VCaP (cell line): ENCODE measurements at regions not wholly inside any gene's neighbourhood (a gene's known extent, or its start where the extent isn't known, plus 50 kb on each side); places are given as distances from the start of the nearest gene placed in this dataset.

ENCODE experiments used
- H3K27ac ChIP-seq: fragments of 450-650 bp; 2 replicates; pipeline ENCODE4 v1.5.1; 2017
- TF ChIP-seq, protein P1 (sequence below): fragments of 450-650 bp; conservative IDR thresholded peaks from 2 replicates; pipeline ENCODE4 v1.5.1; 2017; ENCODE audit warnings: mild to moderate bottlenecking, moderate library complexity

DNA sequence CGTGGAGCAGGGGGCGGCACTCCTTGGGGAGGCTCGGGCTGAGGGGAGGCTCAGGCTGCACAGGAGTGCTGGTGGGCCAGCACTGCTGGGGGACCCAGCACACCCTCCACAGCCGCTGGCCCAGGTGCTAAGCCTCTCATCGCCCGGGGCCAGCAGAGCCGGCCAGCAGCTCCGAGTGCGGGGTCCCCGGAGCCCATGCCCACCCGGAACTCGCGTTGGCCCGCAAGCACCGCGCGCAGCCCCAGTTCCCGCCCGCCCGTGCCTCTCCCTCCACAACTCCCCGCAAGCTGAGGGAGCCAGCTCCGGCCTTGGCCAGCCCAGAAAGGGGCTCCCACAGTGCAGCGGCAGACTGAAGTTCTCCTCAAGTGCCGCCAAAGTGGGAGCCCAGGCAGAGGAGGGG lies 2266.8 kb downstream of the LRRC4C start:
- TF ChIP-seq, protein P1, sequence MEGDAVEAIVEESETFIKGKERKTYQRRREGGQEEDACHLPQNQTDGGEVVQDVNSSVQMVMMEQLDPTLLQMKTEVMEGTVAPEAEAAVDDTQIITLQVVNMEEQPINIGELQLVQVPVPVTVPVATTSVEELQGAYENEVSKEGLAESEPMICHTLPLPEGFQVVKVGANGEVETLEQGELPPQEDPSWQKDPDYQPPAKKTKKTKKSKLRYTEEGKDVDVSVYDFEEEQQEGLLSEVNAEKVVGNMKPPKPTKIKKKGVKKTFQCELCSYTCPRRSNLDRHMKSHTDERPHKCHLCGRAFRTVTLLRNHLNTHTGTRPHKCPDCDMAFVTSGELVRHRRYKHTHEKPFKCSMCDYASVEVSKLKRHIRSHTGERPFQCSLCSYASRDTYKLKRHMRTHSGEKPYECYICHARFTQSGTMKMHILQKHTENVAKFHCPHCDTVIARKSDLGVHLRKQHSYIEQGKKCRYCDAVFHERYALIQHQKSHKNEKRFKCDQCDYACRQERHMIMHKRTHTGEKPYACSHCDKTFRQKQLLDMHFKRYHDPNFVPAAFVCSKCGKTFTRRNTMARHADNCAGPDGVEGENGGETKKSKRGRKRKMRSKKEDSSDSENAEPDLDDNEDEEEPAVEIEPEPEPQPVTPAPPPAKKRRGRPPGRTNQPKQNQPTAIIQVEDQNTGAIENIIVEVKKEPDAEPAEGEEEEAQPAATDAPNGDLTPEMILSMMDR: no peak
- H3K27ac ChIP-seq: no peak overlapping the region

DNA sequence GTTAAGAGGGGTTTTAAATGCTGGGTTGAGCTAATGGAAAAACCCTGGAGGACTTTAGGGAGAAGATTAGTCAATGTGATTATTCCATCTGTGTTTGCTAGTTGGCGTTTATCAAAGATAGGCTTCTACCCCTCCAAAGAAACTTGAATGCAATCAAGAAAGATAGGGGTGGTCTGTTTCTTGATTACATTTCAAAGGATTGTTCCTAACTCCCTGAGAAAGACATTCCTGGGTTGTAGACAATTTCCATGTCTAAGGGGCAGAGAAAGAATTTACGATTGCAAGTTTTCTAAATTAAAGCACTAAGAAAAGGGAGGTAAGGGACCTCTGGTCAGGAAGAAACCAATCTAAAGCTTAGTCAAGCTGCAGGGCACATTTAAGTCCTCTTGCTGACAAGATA lies 2268.7 kb downstream of the LRRC4C start:
- H3K27ac ChIP-seq: no peak overlapping the region
- TF ChIP-seq, protein P1: no peak

DNA sequence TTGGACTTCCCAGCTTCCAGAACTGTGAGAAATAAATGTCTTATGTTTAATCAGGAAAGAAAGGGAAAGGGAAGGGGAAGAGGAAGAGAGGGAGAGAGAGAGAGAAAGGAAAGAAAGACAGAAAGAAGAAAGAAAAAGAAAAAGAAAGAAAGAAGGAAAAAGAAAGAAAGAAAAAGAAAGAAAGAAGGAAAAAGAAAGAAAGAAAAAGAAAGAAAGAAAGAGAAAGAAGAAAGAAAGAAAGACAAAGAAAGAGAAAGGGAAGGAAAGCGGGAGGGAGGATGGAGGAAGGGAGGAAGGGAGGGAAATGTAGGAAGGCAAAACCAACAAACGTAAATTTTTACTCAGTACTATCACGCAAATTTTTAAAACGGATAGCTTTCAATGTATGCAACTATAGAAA lies 2281.8 kb downstream of the LRRC4C start:
- TF ChIP-seq, protein P1: no peak
- H3K27ac ChIP-seq: no peak overlapping the region

DNA sequence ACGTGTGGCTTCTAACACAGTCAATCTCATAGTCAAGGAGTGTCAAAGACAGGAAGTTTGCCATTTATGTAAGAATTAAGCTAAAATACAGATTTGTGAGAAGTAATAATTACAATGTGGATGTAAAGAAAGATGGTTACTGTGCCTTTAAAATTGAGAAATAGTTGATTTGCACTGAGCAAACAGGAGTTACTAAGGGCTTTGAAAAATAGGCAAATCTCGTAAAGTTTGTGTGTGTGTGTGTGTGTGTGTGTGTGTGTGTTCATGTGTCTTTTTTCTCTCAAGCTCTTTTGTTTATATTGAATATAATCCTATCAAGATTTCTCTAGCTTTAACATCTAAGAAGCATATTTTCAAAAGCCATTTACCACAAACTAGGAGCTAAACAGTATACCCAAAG lies 2284.5 kb downstream of the LRRC4C start:
- no peak overlapping the region for H3K27ac ChIP-seq
- TF ChIP-seq, protein P1: no peak

DNA sequence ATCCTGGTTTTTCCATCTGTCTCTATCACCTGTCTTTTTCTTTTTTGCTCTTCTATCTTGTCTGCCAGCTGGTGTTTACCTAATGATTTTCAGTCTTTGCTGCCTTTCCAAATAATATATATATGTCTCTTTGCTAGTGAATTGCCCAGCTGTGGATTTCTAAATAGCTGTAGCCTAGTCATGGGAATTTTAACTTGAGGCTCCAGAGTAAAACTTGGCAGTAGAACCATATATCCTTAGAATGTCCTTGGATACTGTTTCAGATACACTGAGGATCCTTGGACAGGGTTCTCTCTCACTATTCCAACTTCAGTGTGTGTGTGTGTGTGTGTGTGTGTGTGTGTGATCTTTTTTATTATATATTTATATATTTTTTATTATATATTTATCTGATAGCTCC lies 2285.3 kb downstream of the LRRC4C start:
- TF ChIP-seq, protein P1: no peak

DNA sequence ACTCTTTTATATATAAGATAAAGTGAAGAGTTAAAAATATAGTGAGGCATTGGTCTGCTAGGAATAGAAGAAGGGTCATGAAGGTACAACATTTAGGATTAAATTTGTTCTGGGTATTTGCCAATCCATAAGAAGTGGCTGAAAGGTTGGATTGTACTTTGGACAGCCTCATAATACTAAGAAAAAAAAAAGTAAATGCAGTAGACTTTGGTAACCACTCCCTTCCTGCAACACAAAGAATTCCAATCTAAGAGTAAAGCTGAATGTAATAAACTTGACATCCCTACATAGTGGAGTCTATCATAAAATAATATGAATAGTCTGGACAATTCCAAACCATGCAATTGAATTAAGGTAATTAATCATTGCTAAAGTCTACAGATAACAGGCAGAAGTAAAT lies 2294.4 kb downstream of the LRRC4C start:
- no peak overlapping the region for H3K27ac ChIP-seq
- TF ChIP-seq, protein P1: no peak

More for the DNA sequence above, 2285.3 kb downstream of the LRRC4C start:
- no peak overlapping the region for H3K27ac ChIP-seq

DNA sequence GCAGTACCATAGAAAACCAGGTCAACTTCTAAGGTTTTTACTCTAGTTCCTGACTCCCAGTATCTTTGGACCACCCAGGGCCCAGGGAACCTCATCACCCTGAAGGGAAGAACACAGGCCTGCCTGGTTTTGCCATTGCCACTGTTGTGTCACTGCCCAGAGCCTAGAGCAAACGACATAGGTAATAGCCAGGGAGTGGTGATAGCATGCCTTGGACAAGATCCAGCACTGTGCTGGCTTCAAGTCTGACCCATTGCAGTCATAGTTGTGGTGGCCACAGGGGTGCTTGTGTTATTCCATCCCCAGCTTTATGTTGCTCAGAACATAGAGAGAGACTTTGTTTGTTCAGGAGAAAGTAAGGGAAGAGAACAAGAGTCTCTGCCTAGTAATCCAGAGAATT lies 2310.2 kb downstream of the LRRC4C start:
- TF ChIP-seq, protein P1: no peak
- no peak overlapping the region for H3K27ac ChIP-seq

DNA sequence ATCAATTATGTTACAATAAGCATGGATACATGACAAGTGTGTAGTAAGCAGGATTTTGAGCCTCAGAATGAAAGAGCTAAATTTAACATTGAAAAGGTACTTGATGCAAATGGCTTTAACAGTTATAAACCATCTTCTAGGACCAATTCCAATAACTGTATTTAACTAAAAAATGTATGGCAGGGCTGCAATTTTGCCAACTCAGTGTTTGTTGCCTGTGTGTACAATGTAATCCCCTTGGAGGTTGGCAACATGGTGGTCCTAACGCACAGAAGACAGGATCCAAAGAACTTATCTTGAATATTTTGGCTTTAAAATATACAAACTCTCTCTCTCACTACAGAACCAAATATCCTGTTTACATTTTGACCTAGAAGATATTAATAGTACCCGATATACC lies 2314.1 kb downstream of the LRRC4C start:
- TF ChIP-seq, protein P1: no peak
- no peak overlapping the region for H3K27ac ChIP-seq
